ENCODE measurements at regions not wholly inside any gene's neighbourhood (a gene's known extent, or its start where the extent isn't known, plus 50 kb on each side); places are given as distances from the start of the nearest gene placed in this dataset.
"Not testable (repeated sequence)": the region's sequence is repeated elsewhere in the genome, so short reads cannot be mapped to it uniquely, and the experiment has no call there.

- H3K4me3 Mint-ChIP-seq, result not testable (repeated sequence)
These were observed 430.5 kb upstream of the CD180 start for GRCh38 chr5:67627079-67627478.

GRCh38 chr5:67623078-67623477 lies 426.5 kb upstream of the CD180 start:
- ATAC-seq (no peak), DNase-seq (no peak)
- Mint-ChIP-seq H3K4me3 (no peak overlapping the region), H3K27ac (no peak overlapping the region), H3K36me3 (no peaks in the 10 kb centered on the region), H3K27me3 (peaks cover 4% of the 10 kb centered on the region), H3K9me3 (ENCODE audit: low read depth) (peaks cover 2% of the 10 kb centered on the region), H3K4me1 (no peaks in the 10 kb centered on the region)
- CTCF ChIA-PET, result no interaction called here

More at GRCh38 chr5:67627079-67627478, 430.5 kb upstream of the CD180 start:
- H3K27me3 Mint-ChIP-seq; ATAC-seq; CTCF ChIA-PET; H3K9me3 Mint-ChIP-seq (ENCODE audit: low read depth); H3K27ac Mint-ChIP-seq; H3K4me1 Mint-ChIP-seq; H3K36me3 Mint-ChIP-seq; DNase-seq: not testable (repeated sequence)

GRCh38 chr5:67620424-67621397 lies 424.1 kb upstream of the CD180 start:
- Mint-ChIP-seq H3K4me3 (no peak overlapping the region), H3K36me3 (no peaks in the 10 kb centered on the region), H3K9me3 (ENCODE audit: low read depth) (no peaks in the 10 kb centered on the region), H3K27me3 (peaks cover 4% of the 10 kb centered on the region), H3K4me1 (no peaks in the 10 kb centered on the region), H3K27ac (no peak overlapping the region)
- CTCF ChIA-PET, result no interaction called here
- no peak for DNase-seq
- no peak for ATAC-seq

GRCh38 chr5:67619636-67620035 lies 423.0 kb upstream of the CD180 start:
- Mint-ChIP-seq H3K36me3 (no peaks in the 10 kb centered on the region), H3K27ac (no peak overlapping the region), H3K9me3 (ENCODE audit: low read depth) (no peaks in the 10 kb centered on the region), H3K4me1 (no peaks in the 10 kb centered on the region), H3K4me3 (no peak overlapping the region), H3K27me3 (peaks cover 4% of the 10 kb centered on the region)
- CTCF ChIA-PET, result no interaction called here
- no peak for DNase-seq
- ATAC-seq, result no peak

GRCh38 chr5:67619235-67619634 lies 422.6 kb upstream of the CD180 start:
- ATAC-seq (no peak), DNase-seq (no peak)
- Mint-ChIP-seq H3K27ac (no peak overlapping the region), H3K27me3 (peaks cover 4% of the 10 kb centered on the region), H3K4me1 (no peaks in the 10 kb centered on the region), H3K36me3 (no peaks in the 10 kb centered on the region), H3K4me3 (no peak overlapping the region), H3K9me3 (ENCODE audit: low read depth) (no peaks in the 10 kb centered on the region)
- CTCF ChIA-PET, result no interaction called here

- Mint-ChIP-seq H3K27ac (no peak overlapping the region), H3K4me3 (no peak overlapping the region), H3K36me3 (no peaks in the 10 kb centered on the region), H3K9me3 (ENCODE audit: low read depth) (no peaks in the 10 kb centered on the region), H3K27me3 (peaks cover 15% of the 10 kb centered on the region), H3K4me1 (no peaks in the 10 kb centered on the region)
- CTCF ChIA-PET, result no interaction called here
- ATAC-seq (no peak), DNase-seq (no peak)
These were observed 420.5 kb upstream of the CD180 start for GRCh38 chr5:67617051-67617450.

- no peak for DNase-seq
- Mint-ChIP-seq H3K4me3 (no peak overlapping the region), H3K27me3 (peaks cover 13% of the 10 kb centered on the region), H3K4me1 (no peaks in the 10 kb centered on the region), H3K36me3 (no peaks in the 10 kb centered on the region), H3K9me3 (ENCODE audit: low read depth) (no peaks in the 10 kb centered on the region), H3K27ac (no peak overlapping the region)
- no peak for ATAC-seq
- CTCF ChIA-PET, result no interaction called here
These were observed 416.4 kb upstream of the CD180 start for GRCh38 chr5:67612961-67613360.

- Mint-ChIP-seq H3K27me3 (peaks cover 14% of the 10 kb centered on the region), H3K4me1 (no peaks in the 10 kb centered on the region)
- CTCF ChIA-PET, result no interaction called here
These were observed 413.8 kb upstream of the CD180 start for GRCh38 chr5:67610186-67610912.

GRCh38 chr5:67607958-67608357 lies 411.4 kb upstream of the CD180 start:
- Mint-ChIP-seq H3K4me1 (no peaks in the 10 kb centered on the region), H3K36me3 (no peaks in the 10 kb centered on the region), H3K27ac (no peak overlapping the region), H3K9me3 (ENCODE audit: low read depth) (no peaks in the 10 kb centered on the region), H3K4me3 (no peak overlapping the region), H3K27me3 (peaks cover 8% of the 10 kb centered on the region)
- DNase-seq (no peak), ATAC-seq (no peak)
- CTCF ChIA-PET, result no interaction called here

More at GRCh38 chr5:67610186-67610912, 413.8 kb upstream of the CD180 start:
- H3K9me3 Mint-ChIP-seq (ENCODE audit: low read depth), result no peaks in the 10 kb centered on the region
- no peak overlapping the region for H3K27ac Mint-ChIP-seq
- H3K4me3 Mint-ChIP-seq, result no peak overlapping the region
- ATAC-seq, result no peak
- no peaks in the 10 kb centered on the region for H3K36me3 Mint-ChIP-seq
- no peak for DNase-seq

GRCh38 chr5:67606586-67606947 lies 410.0 kb upstream of the CD180 start:
- Mint-ChIP-seq H3K4me1 (no peaks in the 10 kb centered on the region), H3K4me3 (no peak overlapping the region), H3K36me3 (no peaks in the 10 kb centered on the region), H3K9me3 (ENCODE audit: low read depth) (peaks cover 2% of the 10 kb centered on the region), H3K27me3 (peaks cover 5% of the 10 kb centered on the region), H3K27ac (no peak overlapping the region)
- CTCF ChIA-PET, result no interaction called here
- no peak for ATAC-seq
- DNase-seq, result no peak

GRCh38 chr5:67605730-67606585 lies 409.4 kb upstream of the CD180 start:
- H3K4me3 Mint-ChIP-seq, result no peak overlapping the region
- no peaks in the 10 kb centered on the region for H3K4me1 Mint-ChIP-seq
- DNase-seq, result no peak
- H3K27ac Mint-ChIP-seq, result no peak overlapping the region
- H3K27me3 Mint-ChIP-seq, result peaks cover 5% of the 10 kb centered on the region
- CTCF ChIA-PET, result no interaction called here
- no peak for ATAC-seq
- no peaks in the 10 kb centered on the region for H3K36me3 Mint-ChIP-seq
- H3K9me3 Mint-ChIP-seq (ENCODE audit: low read depth), result peaks cover 2% of the 10 kb centered on the region

- CTCF ChIA-PET, result no interaction called here
- Mint-ChIP-seq H3K4me3 (no peak overlapping the region), H3K36me3 (no peaks in the 10 kb centered on the region), H3K9me3 (ENCODE audit: low read depth) (no peaks in the 10 kb centered on the region), H3K27ac (no peak overlapping the region), H3K27me3 (no peaks in the 10 kb centered on the region), H3K4me1 (peaks cover 4% of the 10 kb centered on the region)
- DNase-seq (no peak), ATAC-seq (no peak)
These were observed 394.9 kb upstream of the CD180 start for GRCh38 chr5:67591491-67591890.

- Mint-ChIP-seq H3K4me1 (peaks cover 4% of the 10 kb centered on the region), H3K27me3 (no peaks in the 10 kb centered on the region), H3K9me3 (ENCODE audit: low read depth) (no peaks in the 10 kb centered on the region), H3K36me3 (no peaks in the 10 kb centered on the region), H3K4me3 (no peak overlapping the region), H3K27ac (no peak overlapping the region)
- CTCF ChIA-PET, result no interaction called here
- ATAC-seq, result no peak
- DNase-seq, result no peak
These were observed 391.8 kb upstream of the CD180 start for GRCh38 chr5:67588389-67588788.

Measured in activated CD8-positive, alpha-beta memory T cell treated with anti-CD3 and anti-CD28 coated beads, Interleukin-2, amount 10 ng/mL, durations not matched to agents 7 days and 5 days (primary cell).